ENCODE measurements at regions not wholly inside any gene's neighbourhood (a gene's known extent, or its start where the extent isn't known, plus 50 kb on each side); places are given as distances from the start of the nearest gene placed in this dataset.

GRCh38 chr6:94344866-94345265, 925.5 kb upstream of the EPHA7 start:
- WGBS (ENCODE audit: insufficient coverage) = no CpG with 5 or more reads among the region's 1 CpG
- Mint-ChIP-seq H3K4me1 (no peaks in the 10 kb centered on the region), H3K9me3 (ENCODE audit: insufficient read depth) (no peaks in the 10 kb centered on the region), H3K4me3 (no peak overlapping the region), H3K27me3 (no peaks in the 10 kb centered on the region), H3K27ac (no peak overlapping the region)
- Histone ChIP-seq H3K9ac (ENCODE audit: low read length) (no peak overlapping the region), H3K36me3 (replicated peaks in 1 of 2; ENCODE audit: control extremely low read depth in 1 of 2, control insufficient read depth in 1 of 2, extremely low read depth in 1 of 2, insufficient read depth in 2 of 2, low read length in 1 of 2) (no peaks in the 10 kb centered on the region), H3K27me3 (replicated peaks in 1 of 4; ENCODE audit: control extremely low read depth in 1 of 4, control insufficient read depth in 3 of 4, insufficient read depth in 4 of 4, low read length in 3 of 4) (no peaks in the 10 kb centered on the region), H3K27ac (ENCODE audit: low read length in 2 of 2) (no peak overlapping the region), H3K4me3 (ENCODE audit: control extremely low read depth in 1 of 5, extremely low read depth in 1 of 5, insufficient read depth in 1 of 5, low read depth in 2 of 5, low read length in 4 of 5) (no peak overlapping the region), H3K9me3 (ENCODE audit: control extremely low read depth in 1 of 3, control insufficient read depth in 2 of 3, insufficient read depth in 1 of 3, low read length in 2 of 3) (no peaks in the 10 kb centered on the region), H3K4me1 (ENCODE audit: control insufficient read depth in 2 of 2, insufficient read depth in 2 of 2, low read length in 2 of 2) (no peaks in the 10 kb centered on the region), H3K4me2 (replicated peaks; ENCODE audit: low read depth, low read length, poor library complexity, severe bottlenecking) (no peak overlapping the region), H2AFZ (ENCODE audit: insufficient read depth, low read depth, low read length, poor library complexity, severe bottlenecking) (no peak overlapping the region), H3K79me2 (ENCODE audit: control insufficient read depth, insufficient read depth, low read length) (no peaks in the 10 kb centered on the region), H4K20me1 (ENCODE audit: control insufficient read depth, insufficient read depth, low read length, poor library complexity, severe bottlenecking) (no peaks in the 10 kb centered on the region)
- intact Hi-C loops (cut with micrococcal nuclease) = no loop called here
- ATAC-seq (ENCODE audit: low read depth) (no peak), DNase-seq (no peak)
- TF ChIP-seq EZH2 (IDR thresholded peaks at IDR 0.05; ENCODE audit: borderline replicate concordance, insufficient read depth, low read depth, low read length, poor library complexity, severe bottlenecking) = no peak
- no peak for TF ChIP-seq CTCF (IDR thresholded peaks at IDR 0.05)
- ChIA-PET POLR2A (no interaction called here), CTCF (no interaction called here)

- H3K27me3 Mint-ChIP-seq = no peaks in the 10 kb centered on the region
- H3K4me3 Mint-ChIP-seq = no peak overlapping the region
- H3K36me3 ChIP-seq (replicated peaks in 1 of 2; ENCODE audit: control extremely low read depth in 1 of 2, control insufficient read depth in 1 of 2, extremely low read depth in 1 of 2, insufficient read depth in 2 of 2, low read length in 1 of 2) = no peaks in the 10 kb centered on the region
- no peaks in the 10 kb centered on the region for H4K20me1 ChIP-seq (ENCODE audit: control insufficient read depth, insufficient read depth, low read length, poor library complexity, severe bottlenecking)
- H3K4me1 Mint-ChIP-seq = no peaks in the 10 kb centered on the region
- H3K4me3 ChIP-seq (ENCODE audit: control extremely low read depth in 1 of 5, extremely low read depth in 1 of 5, insufficient read depth in 1 of 5, low read depth in 2 of 5, low read length in 4 of 5) = no peak overlapping the region
- no peak overlapping the region for H3K9ac ChIP-seq (ENCODE audit: low read length)
- H2AFZ ChIP-seq (ENCODE audit: insufficient read depth, low read depth, low read length, poor library complexity, severe bottlenecking) = no peak overlapping the region
- POLR2A ChIA-PET = no interaction called here
- H3K9me3 Mint-ChIP-seq (ENCODE audit: insufficient read depth) = no peaks in the 10 kb centered on the region
- no peak overlapping the region for H3K27ac ChIP-seq (ENCODE audit: low read length in 2 of 2)
- CTCF ChIA-PET = no interaction called here
- no peak overlapping the region for H3K4me2 ChIP-seq (replicated peaks; ENCODE audit: low read depth, low read length, poor library complexity, severe bottlenecking)
- H3K27ac Mint-ChIP-seq = no peak overlapping the region
- no peaks in the 10 kb centered on the region for H3K79me2 ChIP-seq (ENCODE audit: control insufficient read depth, insufficient read depth, low read length)
- no peak for TF ChIP-seq CTCF (IDR thresholded peaks at IDR 0.05)
- no peak for TF ChIP-seq EZH2 (IDR thresholded peaks at IDR 0.05; ENCODE audit: borderline replicate concordance, insufficient read depth, low read depth, low read length, poor library complexity, severe bottlenecking)
- intact Hi-C loops (cut with micrococcal nuclease) = no loop called here
- H3K9me3 ChIP-seq (ENCODE audit: control extremely low read depth in 1 of 3, control insufficient read depth in 2 of 3, insufficient read depth in 1 of 3, low read length in 2 of 3) = no peaks in the 10 kb centered on the region
- WGBS (ENCODE audit: insufficient coverage) = 80% methylated on average over 1 of the region's 2 CpGs
- ATAC-seq (ENCODE audit: low read depth) (no peak), DNase-seq (no peak)
- no peaks in the 10 kb centered on the region for H3K27me3 ChIP-seq (replicated peaks in 1 of 4; ENCODE audit: control extremely low read depth in 1 of 4, control insufficient read depth in 3 of 4, insufficient read depth in 4 of 4, low read length in 3 of 4)
- no peaks in the 10 kb centered on the region for H3K4me1 ChIP-seq (ENCODE audit: control insufficient read depth in 2 of 2, insufficient read depth in 2 of 2, low read length in 2 of 2)
Observed at GRCh38 chr6:94341173-94341572, 921.8 kb upstream of the EPHA7 start.

Measured in B cell (primary cell).